ENCODE measurements at regions not wholly inside any gene's neighbourhood (a gene's known extent, or its start where the extent isn't known, plus 50 kb on each side); places are given as distances from the start of the nearest gene placed in this dataset.
"Not testable (repeated sequence)": the region's sequence is repeated elsewhere in the genome, so short reads cannot be mapped to it uniquely, and the experiment has no call there.

GRCh38 chr1:70802625-70803024, 245.0 kb downstream of the PTGER3 start:
- CTCF ChIA-PET; H3K9me3 ChIP-seq (replicated peaks; ENCODE audit: control insufficient read depth, insufficient read depth, low read length); H2AFZ ChIP-seq (ENCODE audit: control insufficient read depth, low read depth, low read length); FAIRE-seq; in situ Hi-C loops (cut with MboI); H3K36me3 ChIP-seq (ENCODE audit: control insufficient read depth in 2 of 2, insufficient read depth in 2 of 2, low read length in 1 of 2); H3K4me2 ChIP-seq (ENCODE audit: control insufficient read depth, insufficient read depth); ATAC-seq; H3K79me2 ChIP-seq (ENCODE audit: control insufficient read depth, insufficient read depth, low read length); DNase-seq (ENCODE audit: low read depth, low spot score); H3K4me3 ChIP-seq; intact Hi-C loops (cut with micrococcal nuclease; ENCODE audit: unreplicated experiment); H3K27me3 ChIP-seq (replicated peaks in 1 of 2; ENCODE audit: control insufficient read depth in 2 of 2, insufficient read depth in 2 of 2, low read length in 1 of 2); H3K9ac ChIP-seq (ENCODE audit: control insufficient read depth, insufficient read depth, low read length); H3K4me1 ChIP-seq (ENCODE audit: control insufficient read depth, insufficient read depth, low read length); RAD21 ChIA-PET (ENCODE audit: unreplicated experiment); BruUV-seq (replicated peaks); H4K20me1 ChIP-seq (ENCODE audit: control insufficient read depth, insufficient read depth); SMC1A ChIA-PET (ENCODE audit: uncharacterized antibody, unreplicated experiment); POLR2A ChIA-PET; H3K27ac ChIP-seq (ENCODE audit: control insufficient read depth, insufficient read depth): not testable (repeated sequence)
- WGBS (ENCODE audit: insufficient coverage, insufficient replicate concordance, low lambda C conversion rate, missing lambda C conversion rate) = 0% methylated on average over 2 of the region's 2 CpGs

- ATAC-seq = no peak
- intact Hi-C loops (cut with micrococcal nuclease; ENCODE audit: unreplicated experiment) = no loop called here
- TF ChIP-seq, protein P1, sequence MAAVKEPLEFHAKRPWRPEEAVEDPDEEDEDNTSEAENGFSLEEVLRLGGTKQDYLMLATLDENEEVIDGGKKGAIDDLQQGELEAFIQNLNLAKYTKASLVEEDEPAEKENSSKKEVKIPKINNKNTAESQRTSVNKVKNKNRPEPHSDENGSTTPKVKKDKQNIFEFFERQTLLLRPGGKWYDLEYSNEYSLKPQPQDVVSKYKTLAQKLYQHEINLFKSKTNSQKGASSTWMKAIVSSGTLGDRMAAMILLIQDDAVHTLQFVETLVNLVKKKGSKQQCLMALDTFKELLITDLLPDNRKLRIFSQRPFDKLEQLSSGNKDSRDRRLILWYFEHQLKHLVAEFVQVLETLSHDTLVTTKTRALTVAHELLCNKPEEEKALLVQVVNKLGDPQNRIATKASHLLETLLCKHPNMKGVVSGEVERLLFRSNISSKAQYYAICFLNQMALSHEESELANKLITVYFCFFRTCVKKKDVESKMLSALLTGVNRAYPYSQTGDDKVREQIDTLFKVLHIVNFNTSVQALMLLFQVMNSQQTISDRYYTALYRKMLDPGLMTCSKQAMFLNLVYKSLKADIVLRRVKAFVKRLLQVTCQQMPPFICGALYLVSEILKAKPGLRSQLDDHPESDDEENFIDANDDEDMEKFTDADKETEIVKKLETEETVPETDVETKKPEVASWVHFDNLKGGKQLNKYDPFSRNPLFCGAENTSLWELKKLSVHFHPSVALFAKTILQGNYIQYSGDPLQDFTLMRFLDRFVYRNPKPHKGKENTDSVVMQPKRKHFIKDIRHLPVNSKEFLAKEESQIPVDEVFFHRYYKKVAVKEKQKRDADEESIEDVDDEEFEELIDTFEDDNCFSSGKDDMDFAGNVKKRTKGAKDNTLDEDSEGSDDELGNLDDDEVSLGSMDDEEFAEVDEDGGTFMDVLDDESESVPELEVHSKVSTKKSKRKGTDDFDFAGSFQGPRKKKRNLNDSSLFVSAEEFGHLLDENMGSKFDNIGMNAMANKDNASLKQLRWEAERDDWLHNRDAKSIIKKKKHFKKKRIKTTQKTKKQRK (IDR thresholded peaks at IDR 0.05; ENCODE audit: low read depth, low read length) = no peak
- TF ChIP-seq SIX5 (IDR thresholded peaks at IDR 0.05; ENCODE audit: low read depth, low read length, severe bottlenecking) (no peak), ELK1 (IDR thresholded peaks at IDR 0.05; ENCODE audit: low read depth, low read length) (no peak), TCF3 (IDR thresholded peaks at IDR 0.05; ENCODE audit: borderline replicate concordance, insufficient read depth, low read depth, low read length) (no peak), KDM1A (IDR thresholded peaks at IDR 0.05; ENCODE audit: borderline replicate concordance) (no peak), YBX1 (IDR thresholded peaks at IDR 0.05) (no peak), TAF1 (IDR thresholded peaks at IDR 0.05; ENCODE audit: borderline replicate concordance, low read depth, low read length) (no peak), POU2F2 (IDR thresholded peaks at IDR 0.05; ENCODE audit: borderline replicate concordance, low read depth, low read length) (no peak), EED (IDR thresholded peaks at IDR 0.05; ENCODE audit: low read depth) (no peak)
- TF ChIP-seq, protein P2, sequence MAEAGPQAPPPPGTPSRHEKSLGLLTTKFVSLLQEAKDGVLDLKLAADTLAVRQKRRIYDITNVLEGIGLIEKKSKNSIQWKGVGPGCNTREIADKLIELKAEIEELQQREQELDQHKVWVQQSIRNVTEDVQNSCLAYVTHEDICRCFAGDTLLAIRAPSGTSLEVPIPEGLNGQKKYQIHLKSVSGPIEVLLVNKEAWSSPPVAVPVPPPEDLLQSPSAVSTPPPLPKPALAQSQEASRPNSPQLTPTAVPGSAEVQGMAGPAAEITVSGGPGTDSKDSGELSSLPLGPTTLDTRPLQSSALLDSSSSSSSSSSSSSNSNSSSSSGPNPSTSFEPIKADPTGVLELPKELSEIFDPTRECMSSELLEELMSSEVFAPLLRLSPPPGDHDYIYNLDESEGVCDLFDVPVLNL (IDR thresholded peaks at IDR 0.05; ENCODE audit: low read depth, low read length) = no peak
Measured at GRCh38 chr1:70805641-70806040, 242.0 kb downstream of the PTGER3 start.

More at GRCh38 chr1:70805641-70806040, 242.0 kb downstream of the PTGER3 start:
- RAD21 ChIA-PET (ENCODE audit: unreplicated experiment) = no interaction called here
- no peak for FAIRE-seq
- no peak for DNase-seq (ENCODE audit: low read depth, low spot score)
- Histone ChIP-seq H3K36me3 (ENCODE audit: control insufficient read depth in 2 of 2, insufficient read depth in 2 of 2, low read length in 1 of 2) (no peaks in the 10 kb centered on the region), H3K9me3 (replicated peaks; ENCODE audit: control insufficient read depth, insufficient read depth, low read length) (no peaks in the 10 kb centered on the region), H3K27me3 (replicated peaks in 1 of 2; ENCODE audit: control insufficient read depth in 2 of 2, insufficient read depth in 2 of 2, low read length in 1 of 2) (no peaks in the 10 kb centered on the region), H3K4me3 (no peak overlapping the region), H3K9ac (ENCODE audit: control insufficient read depth, insufficient read depth, low read length) (no peak overlapping the region), H3K79me2 (ENCODE audit: control insufficient read depth, insufficient read depth, low read length) (no peaks in the 10 kb centered on the region), H3K4me1 (ENCODE audit: control insufficient read depth, insufficient read depth, low read length) (no peaks in the 10 kb centered on the region), H3K27ac (ENCODE audit: control insufficient read depth, insufficient read depth) (no peak overlapping the region), H4K20me1 (ENCODE audit: control insufficient read depth, insufficient read depth) (no peaks in the 10 kb centered on the region), H2AFZ (ENCODE audit: control insufficient read depth, low read depth, low read length) (no peak overlapping the region), H3K4me2 (ENCODE audit: control insufficient read depth, insufficient read depth) (no peak overlapping the region)
- SMC1A ChIA-PET (ENCODE audit: uncharacterized antibody, unreplicated experiment) = no interaction called here
- BruUV-seq (replicated peaks) = no TSS peak
- CTCF ChIA-PET = no interaction called here
- POLR2A ChIA-PET = no interaction called here
- in situ Hi-C loops (cut with MboI) = no loop called here
- WGBS (ENCODE audit: insufficient coverage, insufficient replicate concordance, low lambda C conversion rate, missing lambda C conversion rate) = 18% methylated on average over 6 of the region's 6 CpGs

Data from GM12878 (cell line).